ENCODE measurements at regions not wholly inside any gene's neighbourhood (a gene's known extent, or its start where the extent isn't known, plus 50 kb on each side); places are given as distances from the start of the nearest gene placed in this dataset.
"Not testable (repeated sequence)": the region's sequence is repeated elsewhere in the genome, so short reads cannot be mapped to it uniquely, and the experiment has no call there.

- no peak for DNase-seq (ENCODE audit: low read depth in 2 of 2)
- no peaks in the 10 kb centered on the region for H3K27me3 ChIP-seq (ENCODE audit: control insufficient read depth, insufficient read depth, low read length)
Observed at GRCh38 chrX:142637206-142637605, 388.5 kb upstream of the SPANXN4 start.

GRCh38 chrX:142616636-142617035 is 409.1 kb upstream of the SPANXN4 start:
- no peak overlapping the region for H3K9ac ChIP-seq (ENCODE audit: insufficient read depth, low read length)
- no peak for DNase-seq (ENCODE audit: low read depth in 2 of 2)
- H3K4me2 ChIP-seq (ENCODE audit: extremely low read depth, insufficient read depth, low read length), result no peak overlapping the region
- H2AFZ ChIP-seq (ENCODE audit: low read length), result no peak overlapping the region
- H3K9me3 ChIP-seq (ENCODE audit: control insufficient read depth, insufficient read depth, low read depth, low read length), result no peaks in the 10 kb centered on the region
- no peak overlapping the region for H3K4me3 ChIP-seq (replicated peaks in 1 of 4; ENCODE audit: control extremely low read depth in 1 of 4, insufficient read depth in 1 of 4, low read depth in 3 of 4, low read length in 4 of 4)
- H3K27ac ChIP-seq (ENCODE audit: insufficient read depth, low read length), result no peak overlapping the region
- no peak for TF ChIP-seq EZH2 (IDR thresholded peaks at IDR 0.05; ENCODE audit: low read length, missing control alignments)
- TF ChIP-seq CTCF (conservative IDR thresholded peaks at IDR 0.05 in 1 of 2, IDR thresholded peaks at IDR 0.05 in 1 of 2; ENCODE audit: low read depth in 1 of 2, low read length in 2 of 2), result no peak
- no peaks in the 10 kb centered on the region for H3K36me3 ChIP-seq (ENCODE audit: control insufficient read depth, insufficient read depth, low read length)
- no peaks in the 10 kb centered on the region for H3K79me2 ChIP-seq (ENCODE audit: control insufficient read depth, insufficient read depth, low read length)
- H3K27me3 ChIP-seq (ENCODE audit: control insufficient read depth, insufficient read depth, low read length), result no peaks in the 10 kb centered on the region
- H4K20me1 ChIP-seq (ENCODE audit: control insufficient read depth, extremely low read depth, insufficient read depth, low read length), result no peaks in the 10 kb centered on the region
- no peaks in the 10 kb centered on the region for H3K4me1 ChIP-seq (ENCODE audit: control insufficient read depth, extremely low read depth, insufficient read depth, low read length)

More at GRCh38 chrX:142637206-142637605, 388.5 kb upstream of the SPANXN4 start:
- H3K4me2 ChIP-seq (ENCODE audit: extremely low read depth, insufficient read depth, low read length), result no peak overlapping the region
- H3K36me3 ChIP-seq (ENCODE audit: control insufficient read depth, insufficient read depth, low read length), result no peaks in the 10 kb centered on the region
- no peaks in the 10 kb centered on the region for H4K20me1 ChIP-seq (ENCODE audit: control insufficient read depth, extremely low read depth, insufficient read depth, low read length)
- H3K79me2 ChIP-seq (ENCODE audit: control insufficient read depth, insufficient read depth, low read length), result no peaks in the 10 kb centered on the region
- H3K27ac ChIP-seq (ENCODE audit: insufficient read depth, low read length), result no peak overlapping the region
- TF ChIP-seq CTCF (conservative IDR thresholded peaks at IDR 0.05 in 1 of 2, IDR thresholded peaks at IDR 0.05 in 1 of 2; ENCODE audit: low read depth in 1 of 2, low read length in 2 of 2) (no peak), EZH2 (IDR thresholded peaks at IDR 0.05; ENCODE audit: low read length, missing control alignments) (no peak)
- H3K4me3 ChIP-seq (replicated peaks in 1 of 4; ENCODE audit: control extremely low read depth in 1 of 4, insufficient read depth in 1 of 4, low read depth in 3 of 4, low read length in 4 of 4), result no peak overlapping the region
- H3K9me3 ChIP-seq (ENCODE audit: control insufficient read depth, insufficient read depth, low read depth, low read length), result no peaks in the 10 kb centered on the region
- H3K9ac ChIP-seq (ENCODE audit: insufficient read depth, low read length), result no peak overlapping the region
- H2AFZ ChIP-seq (ENCODE audit: low read length), result no peak overlapping the region
- H3K4me1 ChIP-seq (ENCODE audit: control insufficient read depth, extremely low read depth, insufficient read depth, low read length), result no peaks in the 10 kb centered on the region

- Histone ChIP-seq H3K27me3 (ENCODE audit: control insufficient read depth, insufficient read depth, low read length) (no peaks in the 10 kb centered on the region), H3K9me3 (ENCODE audit: control insufficient read depth, insufficient read depth, low read depth, low read length) (no peaks in the 10 kb centered on the region), H3K4me2 (ENCODE audit: extremely low read depth, insufficient read depth, low read length) (no peak overlapping the region), H3K79me2 (ENCODE audit: control insufficient read depth, insufficient read depth, low read length) (no peaks in the 10 kb centered on the region), H4K20me1 (ENCODE audit: control insufficient read depth, extremely low read depth, insufficient read depth, low read length) (no peaks in the 10 kb centered on the region), H3K4me1 (ENCODE audit: control insufficient read depth, extremely low read depth, insufficient read depth, low read length) (no peaks in the 10 kb centered on the region), H2AFZ (ENCODE audit: low read length) (no peak overlapping the region), H3K27ac (ENCODE audit: insufficient read depth, low read length) (no peak overlapping the region), H3K36me3 (ENCODE audit: control insufficient read depth, insufficient read depth, low read length) (no peaks in the 10 kb centered on the region), H3K9ac (ENCODE audit: insufficient read depth, low read length) (no peak overlapping the region), H3K4me3 (replicated peaks in 1 of 4; ENCODE audit: control extremely low read depth in 1 of 4, insufficient read depth in 1 of 4, low read depth in 3 of 4, low read length in 4 of 4) (no peak overlapping the region)
- TF ChIP-seq CTCF (conservative IDR thresholded peaks at IDR 0.05 in 1 of 2, IDR thresholded peaks at IDR 0.05 in 1 of 2; ENCODE audit: low read depth in 1 of 2, low read length in 2 of 2) (no peak), EZH2 (IDR thresholded peaks at IDR 0.05; ENCODE audit: low read length, missing control alignments) (no peak)
- no peak for DNase-seq (ENCODE audit: low read depth in 2 of 2)
Observed at GRCh38 chrX:142613403-142613802, 408.3 kb upstream of the MAGEC2 start.

GRCh38 chrX:142606629-142607028 is 401.5 kb upstream of the MAGEC2 start:
- H3K79me2 ChIP-seq (ENCODE audit: control insufficient read depth, insufficient read depth, low read length); H4K20me1 ChIP-seq (ENCODE audit: control insufficient read depth, extremely low read depth, insufficient read depth, low read length); H3K27ac ChIP-seq (ENCODE audit: insufficient read depth, low read length); H3K4me2 ChIP-seq (ENCODE audit: extremely low read depth, insufficient read depth, low read length); H3K4me3 ChIP-seq (replicated peaks in 1 of 4; ENCODE audit: control extremely low read depth in 1 of 4, insufficient read depth in 1 of 4, low read depth in 3 of 4, low read length in 4 of 4); H3K27me3 ChIP-seq (ENCODE audit: control insufficient read depth, insufficient read depth, low read length); H3K4me1 ChIP-seq (ENCODE audit: control insufficient read depth, extremely low read depth, insufficient read depth, low read length); H3K36me3 ChIP-seq (ENCODE audit: control insufficient read depth, insufficient read depth, low read length); DNase-seq (ENCODE audit: low read depth in 2 of 2); H3K9ac ChIP-seq (ENCODE audit: insufficient read depth, low read length); H3K9me3 ChIP-seq (ENCODE audit: control insufficient read depth, insufficient read depth, low read depth, low read length); H2AFZ ChIP-seq (ENCODE audit: low read length): not testable (repeated sequence)
